GM12875 (cell line): ENCODE measurements at regions not wholly inside any gene's neighbourhood (a gene's known extent, or its start where the extent isn't known, plus 50 kb on each side); places are given as distances from the start of the nearest gene placed in this dataset.
"Not testable (repeated sequence)": the region's sequence is repeated elsewhere in the genome, so short reads cannot be mapped to it uniquely, and the experiment has no call there.

Source experiments
- H3K4me3 ChIP-seq: one replicate; pipeline ENCODE4 v1.5.1; 2011; ENCODE audit warnings: low read depth, low read length, control low read depth
- CTCF ChIP-seq: IDR thresholded peaks from 2 replicates; pipeline ENCODE4 v1.5.1; 2011; ENCODE audit warnings: low read depth, mild to moderate bottlenecking, control low read depth, inconsistent platforms, low read length, moderate library complexity, borderline replicate concordance; ENCODE audit not compliant: insufficient read depth

- no peak overlapping the region for H3K4me3 ChIP-seq
- no peak for TF ChIP-seq CTCF
Observed at GRCh38 chr5:135149229-135149955, 115.4 kb upstream of the PITX1 start.

GRCh38 chr5:135147294-135148090, 113.5 kb upstream of the PITX1 start:
- no peak overlapping the region for H3K4me3 ChIP-seq
- no peak for TF ChIP-seq CTCF

- no peak for TF ChIP-seq CTCF
- no peak overlapping the region for H3K4me3 ChIP-seq
Observed at GRCh38 chr5:135145985-135146384, 112.0 kb upstream of the PITX1 start.

- H3K4me3 ChIP-seq = not testable (repeated sequence)
Observed at GRCh38 chr5:135143682-135144081, 109.7 kb upstream of the PITX1 start.

GRCh38 chr5:135141303-135142268, 107.6 kb upstream of the PITX1 start:
- no peak overlapping the region for H3K4me3 ChIP-seq
- TF ChIP-seq CTCF = no peak

GRCh38 chr5:135140446-135141204, 106.6 kb upstream of the PITX1 start:
- no peak overlapping the region for H3K4me3 ChIP-seq
- TF ChIP-seq CTCF = no peak
